GM19455 (cell line): ENCODE measurements at regions not wholly inside any gene's neighbourhood (a gene's known extent, or its start where the extent isn't known, plus 50 kb on each side); places are given as distances from the start of the nearest gene placed in this dataset.
"Not testable (repeated sequence)": the region's sequence is repeated elsewhere in the genome, so short reads cannot be mapped to it uniquely, and the experiment has no call there.

Source experiments
- ATAC-seq: cut with Tn5 transposase; IDR thresholded peaks from one replicate; pipeline ENCODE4 v1.9.1; 2021; ENCODE audit not compliant: unreplicated experiment

- ATAC-seq = not testable (repeated sequence)
These were observed 1348.2 kb downstream of the GATA3 start for GRCh38 chr10:9402507-9403195.

GRCh38 chr10:9407201-9407600 is 1352.7 kb downstream of the GATA3 start:
- not testable (repeated sequence) for ATAC-seq

DNA sequence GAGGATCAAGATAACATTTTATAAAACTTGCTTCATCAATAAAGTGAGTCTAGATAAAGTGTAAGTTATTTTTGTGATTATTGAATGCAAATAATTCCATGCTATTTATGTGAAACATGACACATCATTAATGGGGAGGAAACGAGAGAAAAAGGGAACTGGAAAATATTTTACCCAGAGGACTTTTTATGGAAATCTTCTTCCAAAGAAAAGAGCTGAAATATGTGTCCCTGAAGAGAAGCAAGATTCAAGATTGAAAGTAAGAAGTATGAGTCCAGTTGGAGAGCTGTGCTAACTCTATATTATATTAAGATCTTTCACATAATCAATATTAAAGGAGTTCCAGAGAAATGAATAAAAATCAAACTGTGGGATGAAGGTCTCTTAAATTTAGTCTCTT is 1361.8 kb downstream of the GATA3 start:
- ATAC-seq = no peak

DNA sequence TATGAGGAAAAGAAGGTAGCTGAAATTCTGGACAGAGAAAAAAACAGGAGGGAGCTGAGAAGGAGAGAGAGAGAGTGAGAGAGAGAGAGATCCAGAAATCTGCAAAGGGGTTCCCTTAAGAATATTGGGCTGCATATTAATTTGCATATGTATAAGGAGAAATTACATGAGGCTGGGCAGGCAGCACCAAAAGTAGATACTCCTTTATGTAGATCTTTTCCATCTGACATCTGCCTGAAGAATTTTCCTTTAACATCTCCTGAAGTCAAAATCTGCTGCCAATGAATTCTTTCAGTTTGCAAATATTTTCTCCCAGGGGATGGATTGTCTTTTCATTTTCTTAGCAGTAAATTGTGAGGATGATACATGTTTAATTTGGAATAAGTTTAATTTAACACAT is 1365.3 kb downstream of the GATA3 start:
- ATAC-seq = no peak

- ATAC-seq = no peak
These were observed 1372.7 kb downstream of the GATA3 start for GRCh38 chr10:9427209-9427608.

- ATAC-seq = no peak
These were observed 1382.6 kb downstream of the GATA3 start for GRCh38 chr10:9437131-9437530.

DNA sequence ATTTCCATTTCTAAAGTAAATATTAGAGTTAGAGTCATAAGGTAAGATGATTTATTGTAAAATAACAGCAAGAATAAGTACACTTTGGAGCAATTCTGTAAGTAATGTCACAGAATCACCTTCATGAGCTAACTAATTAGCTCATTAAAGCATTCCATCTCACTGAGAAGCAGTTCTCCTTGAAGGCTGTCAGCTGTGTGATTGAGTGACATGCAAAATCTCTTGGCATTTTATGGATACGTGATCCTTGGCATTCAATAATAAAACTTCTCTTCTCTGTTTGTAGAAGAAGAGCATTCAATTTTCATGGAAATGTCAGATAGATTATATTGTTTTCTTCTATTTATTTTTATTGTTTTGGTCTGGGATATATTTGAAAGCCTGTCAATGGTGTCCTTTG is 1389.3 kb downstream of the GATA3 start:
- ATAC-seq = no peak

- ATAC-seq = no peak
These were observed 1395.0 kb downstream of the GATA3 start for GRCh38 chr10:9449530-9449929.

DNA sequence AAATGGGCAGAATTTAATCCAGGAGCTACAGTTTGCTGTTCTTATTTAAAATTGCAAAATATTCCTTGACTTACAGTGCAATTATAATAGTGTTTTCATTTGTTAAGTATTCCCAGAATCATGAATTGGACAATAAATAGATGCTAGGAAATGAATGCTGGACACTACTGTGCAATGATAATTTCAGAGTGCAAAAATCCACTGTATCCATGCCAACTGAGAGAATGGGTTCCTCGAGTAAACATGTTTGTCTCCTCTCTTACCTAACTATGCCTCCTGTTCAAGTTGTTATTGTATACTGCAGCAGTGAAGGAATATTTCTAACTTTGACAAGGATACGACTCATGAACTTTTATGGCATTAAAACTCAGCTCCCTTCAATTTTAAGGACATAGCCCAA is 1396.3 kb downstream of the GATA3 start:
- no peak for ATAC-seq

- no peak for ATAC-seq
These were observed 1396.8 kb downstream of the GATA3 start for GRCh38 chr10:9451211-9451773.

- no peak for ATAC-seq
These were observed 1397.6 kb downstream of the GATA3 start for GRCh38 chr10:9452056-9452455.

DNA sequence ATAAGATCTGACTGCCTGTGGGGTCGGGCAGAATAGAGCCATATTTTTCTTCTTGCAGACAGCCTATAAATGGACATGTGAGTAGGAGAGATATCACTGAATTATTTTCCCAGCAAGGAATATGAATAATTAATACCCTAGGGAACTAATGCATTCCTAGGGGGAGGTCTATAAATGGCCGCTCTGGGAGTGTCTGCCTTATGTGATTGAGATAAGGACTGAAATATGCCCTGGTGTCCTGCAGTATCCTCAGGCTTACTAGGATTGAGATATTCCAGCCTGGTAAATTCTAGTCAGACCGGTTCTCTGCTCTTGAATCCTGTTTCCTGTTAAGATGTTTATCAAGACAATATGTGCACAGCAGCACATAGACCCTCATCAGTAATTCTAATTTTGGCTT is 1399.4 kb downstream of the GATA3 start:
- ATAC-seq = not testable (repeated sequence)

DNA sequence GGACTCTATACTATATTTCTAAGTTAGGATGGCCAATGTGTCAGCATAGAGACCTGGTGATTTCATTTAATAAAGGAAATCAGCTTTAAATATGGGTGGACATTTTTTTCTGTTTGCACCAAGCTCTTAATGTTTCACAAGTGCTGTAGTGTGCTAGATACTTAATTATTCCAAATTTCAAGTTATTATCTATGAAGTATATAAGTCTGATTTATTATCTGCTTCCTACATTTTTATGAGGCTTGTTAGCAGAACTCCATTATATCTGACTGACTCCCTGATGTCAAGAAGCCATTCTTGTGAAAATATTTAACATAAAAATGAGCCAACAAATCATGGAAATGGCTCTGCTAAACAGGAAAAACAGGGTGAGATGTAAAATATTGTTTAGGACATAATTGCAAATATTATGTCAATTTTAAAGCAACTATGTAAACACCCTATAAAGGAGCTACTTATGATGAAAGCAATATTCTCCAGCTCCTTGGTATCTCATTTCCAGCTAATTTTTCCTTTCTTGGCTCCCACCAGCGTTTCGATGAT is 1415.2 kb downstream of the GATA3 start:
- ATAC-seq = no peak

GRCh38 chr10:9470581-9470980 is 1416.1 kb downstream of the GATA3 start:
- no peak for ATAC-seq

- ATAC-seq = no peak
These were observed 1447.5 kb downstream of the GATA3 start for GRCh38 chr10:9501944-9502343.

- no peak for ATAC-seq
These were observed 1449.7 kb downstream of the GATA3 start for GRCh38 chr10:9504227-9504626.

DNA sequence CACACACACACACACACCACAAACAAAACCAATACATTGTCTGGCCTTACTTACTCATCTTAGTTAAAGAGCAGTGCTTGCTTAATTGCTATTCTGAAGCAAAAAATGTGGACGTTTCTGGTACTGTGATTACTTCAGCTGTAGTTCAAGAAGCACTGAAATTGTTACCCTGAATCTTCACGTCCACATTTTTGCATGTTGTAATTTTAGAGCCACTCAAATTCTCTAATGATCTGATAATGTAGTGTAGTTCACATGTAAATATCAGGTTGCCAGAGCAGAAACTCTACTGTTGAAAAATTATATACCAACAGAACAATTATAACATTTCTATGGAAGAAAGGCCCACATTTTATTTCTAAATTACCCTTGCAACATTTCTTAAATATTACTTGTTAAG is 1451.1 kb downstream of the GATA3 start:
- ATAC-seq = no peak

GRCh38 chr10:9508606-9509005 is 1454.1 kb downstream of the GATA3 start:
- ATAC-seq = no peak

DNA sequence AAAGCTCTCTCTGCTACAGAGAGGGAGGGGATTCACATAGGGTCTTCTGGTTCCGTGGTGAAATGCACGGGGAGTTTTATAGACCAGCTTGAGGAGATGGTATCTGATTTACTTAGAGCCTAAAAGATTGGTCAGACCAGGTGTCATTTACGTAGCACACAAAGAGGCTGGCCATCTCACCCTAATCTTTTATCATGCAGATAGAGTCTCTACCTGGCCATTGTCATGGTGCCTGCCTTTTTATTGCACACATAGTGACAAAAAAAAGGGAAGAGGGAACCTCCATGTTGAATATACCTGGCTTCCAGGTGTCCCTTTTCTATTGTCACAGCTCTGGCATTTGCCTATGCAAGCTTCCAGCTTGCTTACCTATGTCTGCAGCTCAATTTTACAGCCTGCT is 1456.1 kb downstream of the GATA3 start:
- ATAC-seq = no peak

DNA sequence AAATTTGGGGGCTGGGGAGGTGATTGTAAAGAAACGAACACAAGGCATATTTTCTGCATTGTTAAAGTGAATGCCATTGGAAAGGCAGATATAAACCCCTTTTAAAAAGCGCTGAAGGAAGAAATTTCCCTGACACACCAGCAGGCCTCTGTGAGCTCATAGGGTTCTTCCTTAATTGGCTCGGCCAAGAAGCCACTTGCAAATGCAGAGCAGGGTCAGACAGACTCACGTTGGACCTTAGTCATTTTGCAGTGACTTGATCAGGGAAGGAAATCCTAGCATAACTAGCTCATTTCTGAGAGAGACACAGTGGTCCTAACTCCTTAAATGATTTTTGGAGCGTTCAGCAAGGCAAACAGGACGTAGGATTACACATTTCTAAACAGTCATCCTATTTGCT is 1461.4 kb downstream of the GATA3 start:
- no peak for ATAC-seq

GRCh38 chr10:9535744-9536143 is 1481.3 kb downstream of the GATA3 start:
- no peak for ATAC-seq

DNA sequence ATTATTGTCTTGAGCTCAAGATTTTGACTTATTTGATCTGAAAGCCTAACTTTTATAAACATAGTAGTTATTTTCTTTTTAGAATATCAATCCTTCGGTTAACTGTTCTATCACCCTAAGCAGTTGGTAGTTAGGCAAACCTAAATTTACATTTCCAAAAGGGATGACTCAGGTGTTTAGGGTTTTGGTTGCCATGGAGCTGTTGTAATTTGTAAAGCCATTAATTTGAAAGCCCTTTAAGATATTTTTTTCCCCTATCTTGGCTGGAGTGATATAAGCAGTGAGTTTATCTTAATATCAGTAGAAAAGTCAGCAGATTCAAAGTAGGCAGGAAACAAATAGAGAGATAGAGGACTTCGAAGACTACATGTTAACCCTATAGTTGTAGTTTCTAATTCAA is 1472.6 kb upstream of the CELF2 start:
- no peak for ATAC-seq
